ENCODE measurements at regions not wholly inside any gene's neighbourhood (a gene's known extent, or its start where the extent isn't known, plus 50 kb on each side); places are given as distances from the start of the nearest gene placed in this dataset.

GRCh38 chr18:70386582-70386981 lies 97.7 kb downstream of the SOCS6 start:
- intact Hi-C loops (cut with DNase I), result no loop called here
- H3K9me3 ChIP-seq (ENCODE audit: control insufficient read depth in 2 of 3, insufficient read depth in 1 of 3, low read length in 3 of 3), result no peaks in the 10 kb centered on the region
- H3K4me3 ChIP-seq (ENCODE audit: low read length in 3 of 3), result no peak overlapping the region
- H3K9ac ChIP-seq (ENCODE audit: low read length in 3 of 3), result no peak overlapping the region
- no peak overlapping the region for H3K27ac ChIP-seq (ENCODE audit: low read depth in 2 of 2, low read length in 2 of 2)
- FAIRE-seq, result no peak
- no peaks in the 10 kb centered on the region for H3K27me3 ChIP-seq (ENCODE audit: control insufficient read depth, insufficient read depth, low read length)
- no peaks in the 10 kb centered on the region for H3K36me3 ChIP-seq (ENCODE audit: control insufficient read depth in 2 of 3, insufficient read depth in 3 of 3, low read length in 3 of 3)
- no peak for TF ChIP-seq CTCF (IDR thresholded peaks at IDR 0.05; ENCODE audit: borderline replicate concordance, extremely low read depth, insufficient read depth)
- DNase-seq, result no peak
- H3K4me1 ChIP-seq (ENCODE audit: control insufficient read depth in 2 of 3, insufficient read depth in 2 of 3, low read depth in 1 of 3, low read length in 3 of 3), result no peaks in the 10 kb centered on the region

- H3K9me3 ChIP-seq (ENCODE audit: control insufficient read depth in 2 of 3, insufficient read depth in 1 of 3, low read length in 3 of 3), result no peaks in the 10 kb centered on the region
- intact Hi-C loops (cut with DNase I), result no loop called here
- no peak for FAIRE-seq
Measured at GRCh38 chr18:70385474-70385873, 96.6 kb downstream of the SOCS6 start.

GRCh38 chr18:70384181-70384790 lies 95.4 kb downstream of the SOCS6 start:
- H3K4me1 ChIP-seq (ENCODE audit: control insufficient read depth in 2 of 3, insufficient read depth in 2 of 3, low read depth in 1 of 3, low read length in 3 of 3), result no peaks in the 10 kb centered on the region
- intact Hi-C loops (cut with DNase I), result no loop called here
- no peak overlapping the region for H3K27ac ChIP-seq (ENCODE audit: low read depth in 2 of 2, low read length in 2 of 2)
- peak in 2 of 5 donors; percentile 22 to 27 for DNase-seq
- no peak overlapping the region for H3K4me3 ChIP-seq (ENCODE audit: low read length in 3 of 3)
- FAIRE-seq, result no peak
- TF ChIP-seq CTCF (IDR thresholded peaks at IDR 0.05; ENCODE audit: borderline replicate concordance, extremely low read depth, insufficient read depth), result no peak
- H3K36me3 ChIP-seq (ENCODE audit: control insufficient read depth in 2 of 3, insufficient read depth in 3 of 3, low read length in 3 of 3), result no peaks in the 10 kb centered on the region
- H3K9ac ChIP-seq (ENCODE audit: low read length in 3 of 3), result no peak overlapping the region
- H3K9me3 ChIP-seq (ENCODE audit: control insufficient read depth in 2 of 3, insufficient read depth in 1 of 3, low read length in 3 of 3), result no peaks in the 10 kb centered on the region
- H3K27me3 ChIP-seq (ENCODE audit: control insufficient read depth, insufficient read depth, low read length), result no peaks in the 10 kb centered on the region

More at GRCh38 chr18:70385474-70385873, 96.6 kb downstream of the SOCS6 start:
- Histone ChIP-seq H3K27ac (ENCODE audit: low read depth in 2 of 2, low read length in 2 of 2) (no peak overlapping the region), H3K27me3 (ENCODE audit: control insufficient read depth, insufficient read depth, low read length) (no peaks in the 10 kb centered on the region), H3K4me3 (ENCODE audit: low read length in 3 of 3) (no peak overlapping the region), H3K4me1 (ENCODE audit: control insufficient read depth in 2 of 3, insufficient read depth in 2 of 3, low read depth in 1 of 3, low read length in 3 of 3) (no peaks in the 10 kb centered on the region), H3K9ac (ENCODE audit: low read length in 3 of 3) (no peak overlapping the region), H3K36me3 (ENCODE audit: control insufficient read depth in 2 of 3, insufficient read depth in 3 of 3, low read length in 3 of 3) (no peaks in the 10 kb centered on the region)
- no peak for DNase-seq
- TF ChIP-seq CTCF (IDR thresholded peaks at IDR 0.05; ENCODE audit: borderline replicate concordance, extremely low read depth, insufficient read depth), result no peak
